SK-N-SH (cell line): ENCODE measurements at regions not wholly inside any gene's neighbourhood (a gene's known extent, or its start where the extent isn't known, plus 50 kb on each side); places are given as distances from the start of the nearest gene placed in this dataset.

Source experiments
- CTCF ChIA-PET: fragments of 300-600, 350-600 bp; formaldehyde crosslinking; extraction: SDS; loops from one replicate; lab custom pipeline; 2021; lab: Yijun Ruan, JAX
- POLR2A ChIA-PET: fragments of 350-600 bp; sonication (Branson Sonifier 250); formaldehyde crosslinking; extraction: SDS; loops from one replicate; lab custom pipeline; 2020; ENCODE audit warnings: antibody characterized with exemption, inconsistent platforms; lab: Yijun Ruan, JAX
- DNase-seq: peaks from one replicate; pipeline ENCODE4 v3.0.0; 2012
- H2AFZ ChIP-seq: fragments of 200-600 bp; sonication (generic); 2 replicates; pipeline ENCODE4 v1.8.1; 2016; ENCODE audit warnings: antibody characterized with exemption, mild to moderate bottlenecking, low read depth
- H3F3A ChIP-seq: fragments of 200-600 bp; sonication (generic); replicated peaks from 2 replicates; pipeline ENCODE3; 2016; ENCODE audit warnings: antibody characterized with exemption, mild to moderate bottlenecking; ENCODE audit not compliant: insufficient read depth
- H3K27ac ChIP-seq, 2 experiments: fragments of 200-500 bp in 1 of 2; fragments of 200-600 bp in 1 of 2; sonication (Bioruptor generic) in 1 of 2; sonication (generic), shearing (Covaris generic) in 1 of 2; 2 replicates each; pipeline versions ENCODE4 v1.5.1 to v1.6.1; 2014 to 2016; ENCODE audit warnings: low read depth in 2 of 2, inconsistent platforms in 1 of 2, low read length in 1 of 2, mild to moderate bottlenecking in 1 of 2, mixed read lengths in 1 of 2
- H3K27me3 ChIP-seq: fragments of 200-600 bp; sonication (generic), shearing (Covaris generic); 2 replicates; pipeline ENCODE4 v1.6.1; 2016; ENCODE audit warnings: mixed run types; ENCODE audit not compliant: insufficient read depth
- H3K36me3 ChIP-seq, 2 experiments: fragments of 200-500 bp in 1 of 2; fragments of 200-600 bp in 1 of 2; sonication (Bioruptor generic) in 1 of 2; sonication (generic) in 1 of 2; replicated peaks in 1 of 2; 2 replicates each; pipeline versions ENCODE3 to v1.5.1; 2014 to 2016; ENCODE audit warnings: low read length in 1 of 2, mild to moderate bottlenecking in 1 of 2; ENCODE audit not compliant: insufficient read depth in 2 of 2, control insufficient read depth in 1 of 2
- H3K4me1 ChIP-seq, 2 experiments: fragments of 200-500 bp in 1 of 2; fragments of 200-600 bp in 1 of 2; sonication (Bioruptor generic) in 1 of 2; sonication (generic), shearing (Covaris generic) in 1 of 2; 2 replicates each; pipeline versions ENCODE4 v1.5.1 to v1.6.1; 2014 to 2016; ENCODE audit warnings: low read depth in 1 of 2, low read length in 1 of 2, mixed run types in 1 of 2; ENCODE audit not compliant: insufficient read depth in 2 of 2, control insufficient read depth in 1 of 2
- H3K4me2 ChIP-seq: fragments of 200-600 bp; sonication (generic), shearing (Covaris generic); 2 replicates; pipeline ENCODE4 v1.6.1; 2017; ENCODE audit warnings: mixed run types
- H3K4me3 ChIP-seq, 2 experiments: fragments of 200-500 bp in 1 of 2; fragments of 200-600 bp in 1 of 2; sonication (Bioruptor generic) in 1 of 2; sonication (generic), shearing (Covaris generic) in 1 of 2; 2 replicates each; pipeline versions ENCODE4 v1.5.1 to v1.8.1; 2014 to 2016; ENCODE audit warnings: low read depth in 2 of 2, inconsistent platforms in 1 of 2, low read length in 1 of 2, mild to moderate bottlenecking in 1 of 2, mixed read lengths in 1 of 2, moderate library complexity in 1 of 2
- H3K79me2 ChIP-seq: fragments of 200-600 bp; sonication (generic); 2 replicates; pipeline ENCODE4 v1.8.1; 2017; ENCODE audit warnings: mild to moderate bottlenecking; ENCODE audit not compliant: insufficient read depth
- H3K9ac ChIP-seq: fragments of 200-600 bp; sonication (generic); 2 replicates; pipeline ENCODE4 v1.6.1; 2017; ENCODE audit warnings: mixed run types
- H3K9me2 ChIP-seq: fragments of 200-600 bp; sonication (generic); 2 replicates; pipeline ENCODE4 v1.6.1; 2017; ENCODE audit warnings: mixed run types
- H3K9me3 ChIP-seq: fragments of 200-600 bp; sonication (generic); 2 replicates; pipeline ENCODE4 v1.6.1; 2017; ENCODE audit warnings: mixed run types, mild to moderate bottlenecking, moderate library complexity
- H4K20me1 ChIP-seq: fragments of 200-600 bp; sonication (generic); 2 replicates; pipeline ENCODE4 v1.6.1; 2017; ENCODE audit warnings: mild to moderate bottlenecking, mixed run types; ENCODE audit not compliant: insufficient read depth
- ELF1 ChIP-seq: IDR thresholded peaks from 2 replicates; pipeline ENCODE4 v1.4.0; 2012
- FOXJ3 ChIP-seq: sonication (generic); formaldehyde crosslinking; IDR thresholded peaks from 2 replicates; pipeline ENCODE4 v1.5.1; 2020; ENCODE audit warnings: mild to moderate bottlenecking, missing genetic modification reagents
- GABPA ChIP-seq: IDR thresholded peaks from 2 replicates; pipeline ENCODE4 v1.4.0; 2012; ENCODE audit warnings: low read depth, mild to moderate bottlenecking
- MEF2A ChIP-seq: IDR thresholded peaks from 2 replicates; pipeline ENCODE4 v1.4.0; 2012; ENCODE audit warnings: low read depth, borderline replicate concordance
- NFIC ChIP-seq: IDR thresholded peaks from 2 replicates; pipeline ENCODE4 v1.4.0; 2012; ENCODE audit warnings: borderline replicate concordance
- NRF1 ChIP-seq: IDR thresholded peaks from 2 replicates; pipeline ENCODE4 v1.6.1; 2012; ENCODE audit warnings: low read depth, mild to moderate bottlenecking, low read length
- RAD21 ChIP-seq: IDR thresholded peaks from 2 replicates; pipeline ENCODE4 v1.6.1; 2012; ENCODE audit warnings: mild to moderate bottlenecking, low read length
- SMC3 ChIP-seq: IDR thresholded peaks from 2 replicates; pipeline ENCODE4 v1.6.1; 2012; ENCODE audit warnings: low read depth, low read length, improper control_type of control experiment
- YY1 ChIP-seq: IDR thresholded peaks from 2 replicates; pipeline ENCODE4 v1.4.0; 2012; ENCODE audit warnings: low read depth, mild to moderate bottlenecking
- WGBS: methylation state at CpG from one replicate; pipeline ENCODE4 v1.1.6; 2017; ENCODE audit warnings: low lambda C conversion rate; 5-methylcytosine and 5-hydroxymethylcytosine counted together
- TF ChIP-seq, protein P1 (sequence below): IDR thresholded peaks from 2 replicates; pipeline ENCODE4 v1.4.0; 2012; ENCODE audit warnings: low read depth, borderline replicate concordance
- TF ChIP-seq, protein P2 (sequence below): IDR thresholded peaks from 2 replicates; pipeline ENCODE4 v1.4.0; 2012; ENCODE audit warnings: low read depth, borderline replicate concordance
- TF ChIP-seq, protein P3 (sequence below): fragments of 150-350 bp; IDR thresholded peaks from 2 replicates; pipeline ENCODE4 v1.6.1; 2016; ENCODE audit warnings: mild to moderate bottlenecking, low read depth, low read length

DNA sequence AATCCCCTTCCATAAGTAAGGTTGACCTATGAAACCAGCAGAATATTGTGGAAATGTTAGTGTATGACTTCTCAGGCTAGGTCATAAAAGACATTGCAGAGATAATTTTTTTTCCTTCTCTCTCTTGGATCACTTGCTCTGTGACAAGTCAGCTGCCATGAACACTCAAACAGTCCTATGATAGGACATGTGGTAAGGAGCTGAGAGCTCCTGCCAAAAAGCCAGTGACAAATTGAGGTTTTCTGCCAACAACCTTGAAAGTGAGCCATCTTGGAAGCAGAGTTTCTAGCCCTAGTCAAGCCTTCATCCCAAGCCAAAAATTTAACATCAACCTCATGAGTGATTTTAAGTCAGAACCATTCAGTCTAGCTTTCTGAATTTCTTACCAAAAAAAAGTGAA, 270.9 kb upstream of the NBEA start:
- no peak for TF ChIP-seq ELF1
- TF ChIP-seq, all 33 proteins: peak for 0
- Histone ChIP-seq H3K27me3 (no peaks in the 10 kb centered on the region), H3K9me3 (0 out of 2 replicates have a peak, but pooled peaks cover 4% of the 10 kb centered on the region), H3F3A (no peaks in the 10 kb centered on the region), H3K27ac (no peak overlapping the region), H3K4me1 (peaks cover 0 to 3% of the 10 kb centered on the region in 2 experiments; a peak in 2 of 4 replicates), H4K20me1 (no peaks in the 10 kb centered on the region), H3K4me3 (no peak overlapping the region), H3K9ac (no peak overlapping the region), H3K9me2 (no peaks in the 10 kb centered on the region), H3K4me2 (no peak overlapping the region), H2AFZ (no peak overlapping the region), H3K36me3 (no peaks in the 10 kb centered on the region), H3K79me2 (no peaks in the 10 kb centered on the region)
- ChIA-PET POLR2A (no interaction called here), CTCF (no interaction called here)
- no peak for DNase-seq

DNA sequence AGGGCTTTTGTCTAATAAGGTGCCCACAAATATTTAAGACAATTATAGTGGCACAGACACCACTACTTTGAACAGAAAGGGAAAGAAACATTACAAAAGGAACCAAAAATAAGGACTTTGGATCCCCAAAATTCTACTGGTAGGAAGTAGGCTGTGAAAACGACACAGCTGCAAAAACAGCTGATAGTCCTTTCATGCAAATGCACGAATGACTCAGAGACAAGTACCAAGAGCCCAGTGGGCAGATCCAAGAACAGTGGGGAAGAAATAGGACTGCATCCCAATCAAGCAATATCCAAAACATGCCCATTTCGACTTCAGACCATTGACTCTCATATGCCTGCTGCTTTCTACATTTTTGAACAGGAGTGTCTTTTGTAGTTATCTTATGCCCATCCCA, 269.4 kb upstream of the NBEA start:
- Histone ChIP-seq H3K27me3 (no peaks in the 10 kb centered on the region), H3K9me3 (0 out of 2 replicates have a peak, but pooled peaks cover 4% of the 10 kb centered on the region), H2AFZ (no peak overlapping the region), H3K4me1 (no peaks in the 10 kb centered on the region; a peak in 1 of 4 replicates), H3K36me3 (no peaks in the 10 kb centered on the region), H3K9ac (no peak overlapping the region), H3K27ac (no peak overlapping the region), H3K79me2 (no peaks in the 10 kb centered on the region), H4K20me1 (no peaks in the 10 kb centered on the region), H3K9me2 (no peaks in the 10 kb centered on the region), H3F3A (no peaks in the 10 kb centered on the region), H3K4me3 (no peak overlapping the region), H3K4me2 (no peak overlapping the region)
- no peak for TF ChIP-seq RAD21
- no peak for TF ChIP-seq SMC3
- no peak for TF ChIP-seq ELF1
- TF ChIP-seq YY1 = no peak
- TF ChIP-seq, protein P1, sequence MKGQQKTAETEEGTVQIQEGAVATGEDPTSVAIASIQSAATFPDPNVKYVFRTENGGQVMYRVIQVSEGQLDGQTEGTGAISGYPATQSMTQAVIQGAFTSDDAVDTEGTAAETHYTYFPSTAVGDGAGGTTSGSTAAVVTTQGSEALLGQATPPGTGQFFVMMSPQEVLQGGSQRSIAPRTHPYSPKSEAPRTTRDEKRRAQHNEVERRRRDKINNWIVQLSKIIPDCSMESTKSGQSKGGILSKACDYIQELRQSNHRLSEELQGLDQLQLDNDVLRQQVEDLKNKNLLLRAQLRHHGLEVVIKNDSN = no peak
- TF ChIP-seq NFIC = no peak
- TF ChIP-seq, protein P2, sequence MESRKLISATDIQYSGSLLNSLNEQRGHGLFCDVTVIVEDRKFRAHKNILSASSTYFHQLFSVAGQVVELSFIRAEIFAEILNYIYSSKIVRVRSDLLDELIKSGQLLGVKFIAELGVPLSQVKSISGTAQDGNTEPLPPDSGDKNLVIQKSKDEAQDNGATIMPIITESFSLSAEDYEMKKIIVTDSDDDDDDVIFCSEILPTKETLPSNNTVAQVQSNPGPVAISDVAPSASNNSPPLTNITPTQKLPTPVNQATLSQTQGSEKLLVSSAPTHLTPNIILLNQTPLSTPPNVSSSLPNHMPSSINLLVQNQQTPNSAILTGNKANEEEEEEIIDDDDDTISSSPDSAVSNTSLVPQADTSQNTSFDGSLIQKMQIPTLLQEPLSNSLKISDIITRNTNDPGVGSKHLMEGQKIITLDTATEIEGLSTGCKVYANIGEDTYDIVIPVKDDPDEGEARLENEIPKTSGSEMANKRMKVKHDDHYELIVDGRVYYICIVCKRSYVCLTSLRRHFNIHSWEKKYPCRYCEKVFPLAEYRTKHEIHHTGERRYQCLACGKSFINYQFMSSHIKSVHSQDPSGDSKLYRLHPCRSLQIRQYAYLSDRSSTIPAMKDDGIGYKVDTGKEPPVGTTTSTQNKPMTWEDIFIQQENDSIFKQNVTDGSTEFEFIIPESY = no peak
- no peak for TF ChIP-seq FOXJ3 (CRISPR knock-in tag)
- no peak for TF ChIP-seq GABPA
- TF ChIP-seq MEF2A = no peak
- TF ChIP-seq, protein P3, sequence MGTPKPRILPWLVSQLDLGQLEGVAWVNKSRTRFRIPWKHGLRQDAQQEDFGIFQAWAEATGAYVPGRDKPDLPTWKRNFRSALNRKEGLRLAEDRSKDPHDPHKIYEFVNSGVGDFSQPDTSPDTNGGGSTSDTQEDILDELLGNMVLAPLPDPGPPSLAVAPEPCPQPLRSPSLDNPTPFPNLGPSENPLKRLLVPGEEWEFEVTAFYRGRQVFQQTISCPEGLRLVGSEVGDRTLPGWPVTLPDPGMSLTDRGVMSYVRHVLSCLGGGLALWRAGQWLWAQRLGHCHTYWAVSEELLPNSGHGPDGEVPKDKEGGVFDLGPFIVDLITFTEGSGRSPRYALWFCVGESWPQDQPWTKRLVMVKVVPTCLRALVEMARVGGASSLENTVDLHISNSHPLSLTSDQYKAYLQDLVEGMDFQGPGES = no peak
- no peak for TF ChIP-seq NRF1
- ChIA-PET CTCF (interaction anchor here (0.6 to 1.0 kb wide), 2 partner anchors 43 to 405 kb away, joined by 3 read pairs; no protein-coding TSS in a partner anchor), POLR2A (no interaction called here)
- DNase-seq = no peak
- 53% methylated on average over 3 of the region's 3 CpGs for whole genome bisulfite sequencing
